ENCODE measurements at regions not wholly inside any gene's neighbourhood (a gene's known extent, or its start where the extent isn't known, plus 50 kb on each side); places are given as distances from the start of the nearest gene placed in this dataset.

- Histone ChIP-seq H3K79me2 (ENCODE audit: control insufficient read depth, insufficient read depth, low read length, unreplicated experiment) (no peaks in the 10 kb centered on the region), H3K4me3 (ENCODE audit: low read depth, low read length) (no peak overlapping the region), H2AFZ (ENCODE audit: low read length, unreplicated experiment) (no peak overlapping the region), H3K36me3 (ENCODE audit: insufficient read depth, low read length) (no peaks in the 10 kb centered on the region), H3K27me3 (ENCODE audit: insufficient read depth, low read length) (no peaks in the 10 kb centered on the region), H3K27ac (ENCODE audit: low read depth, low read length) (no peak overlapping the region), H3K4me1 (ENCODE audit: control insufficient read depth, insufficient read depth, low read length, unreplicated experiment) (no peaks in the 10 kb centered on the region)
Observed at GRCh38 chr18:43904209-43904837, 627.0 kb upstream of the SYT4 start.

- Histone ChIP-seq H3K4me1 (ENCODE audit: control insufficient read depth, insufficient read depth, low read length, unreplicated experiment) (no peaks in the 10 kb centered on the region), H3K4me3 (ENCODE audit: low read depth, low read length) (no peak overlapping the region), H3K79me2 (ENCODE audit: control insufficient read depth, insufficient read depth, low read length, unreplicated experiment) (no peaks in the 10 kb centered on the region), H3K27me3 (ENCODE audit: insufficient read depth, low read length) (no peaks in the 10 kb centered on the region), H2AFZ (ENCODE audit: low read length, unreplicated experiment) (no peak overlapping the region), H3K36me3 (ENCODE audit: insufficient read depth, low read length) (no peaks in the 10 kb centered on the region), H3K27ac (ENCODE audit: low read depth, low read length) (no peak overlapping the region)
Observed at GRCh38 chr18:43914018-43914417, 636.7 kb upstream of the SYT4 start.

- no peaks in the 10 kb centered on the region for H3K27me3 ChIP-seq (ENCODE audit: insufficient read depth, low read length)
- H3K36me3 ChIP-seq (ENCODE audit: insufficient read depth, low read length): no peaks in the 10 kb centered on the region
- no peak overlapping the region for H3K4me3 ChIP-seq (ENCODE audit: low read depth, low read length)
- no peaks in the 10 kb centered on the region for H3K79me2 ChIP-seq (ENCODE audit: control insufficient read depth, insufficient read depth, low read length, unreplicated experiment)
- no peaks in the 10 kb centered on the region for H3K4me1 ChIP-seq (ENCODE audit: control insufficient read depth, insufficient read depth, low read length, unreplicated experiment)
- H3K27ac ChIP-seq (ENCODE audit: low read depth, low read length): no peak overlapping the region
- H2AFZ ChIP-seq (ENCODE audit: low read length, unreplicated experiment): no peak overlapping the region
Observed at GRCh38 chr18:43916984-43917383, 639.7 kb upstream of the SYT4 start.

- no peaks in the 10 kb centered on the region for H3K4me1 ChIP-seq (ENCODE audit: control insufficient read depth, insufficient read depth, low read length, unreplicated experiment)
- H3K27me3 ChIP-seq (ENCODE audit: insufficient read depth, low read length): no peaks in the 10 kb centered on the region
- no peaks in the 10 kb centered on the region for H3K79me2 ChIP-seq (ENCODE audit: control insufficient read depth, insufficient read depth, low read length, unreplicated experiment)
- no peak overlapping the region for H3K27ac ChIP-seq (ENCODE audit: low read depth, low read length)
- no peak overlapping the region for H3K4me3 ChIP-seq (ENCODE audit: low read depth, low read length)
- H2AFZ ChIP-seq (ENCODE audit: low read length, unreplicated experiment): no peak overlapping the region
- H3K36me3 ChIP-seq (ENCODE audit: insufficient read depth, low read length): no peaks in the 10 kb centered on the region
Observed at GRCh38 chr18:43917520-43917919, 640.2 kb upstream of the SYT4 start.

- H3K27me3 ChIP-seq (ENCODE audit: insufficient read depth, low read length): no peaks in the 10 kb centered on the region
- H3K36me3 ChIP-seq (ENCODE audit: insufficient read depth, low read length): no peaks in the 10 kb centered on the region
- H3K4me3 ChIP-seq (ENCODE audit: low read depth, low read length): no peak overlapping the region
- H3K27ac ChIP-seq (ENCODE audit: low read depth, low read length): no peak overlapping the region
- H2AFZ ChIP-seq (ENCODE audit: low read length, unreplicated experiment): no peak overlapping the region
- no peaks in the 10 kb centered on the region for H3K4me1 ChIP-seq (ENCODE audit: control insufficient read depth, insufficient read depth, low read length, unreplicated experiment)
- no peaks in the 10 kb centered on the region for H3K79me2 ChIP-seq (ENCODE audit: control insufficient read depth, insufficient read depth, low read length, unreplicated experiment)
Observed at GRCh38 chr18:43919551-43919950, 642.3 kb upstream of the SYT4 start.

GRCh38 chr18:43931439-43931838, 654.1 kb upstream of the SYT4 start:
- H2AFZ ChIP-seq (ENCODE audit: low read length, unreplicated experiment): no peak overlapping the region
- H3K27me3 ChIP-seq (ENCODE audit: insufficient read depth, low read length): no peaks in the 10 kb centered on the region
- H3K4me1 ChIP-seq (ENCODE audit: control insufficient read depth, insufficient read depth, low read length, unreplicated experiment): peaks cover 30% of the 10 kb centered on the region
- peak overlapping the region; percentile 65 for H3K27ac ChIP-seq (ENCODE audit: low read depth, low read length)
- H3K36me3 ChIP-seq (ENCODE audit: insufficient read depth, low read length): no peaks in the 10 kb centered on the region
- no peaks in the 10 kb centered on the region for H3K79me2 ChIP-seq (ENCODE audit: control insufficient read depth, insufficient read depth, low read length, unreplicated experiment)
- no peak overlapping the region for H3K4me3 ChIP-seq (ENCODE audit: low read depth, low read length)

GRCh38 chr18:43932140-43932539, 654.9 kb upstream of the SYT4 start:
- no peaks in the 10 kb centered on the region for H3K79me2 ChIP-seq (ENCODE audit: control insufficient read depth, insufficient read depth, low read length, unreplicated experiment)
- peak overlapping the region; percentile 62 for H2AFZ ChIP-seq (ENCODE audit: low read length, unreplicated experiment)
- H3K36me3 ChIP-seq (ENCODE audit: insufficient read depth, low read length): no peaks in the 10 kb centered on the region
- no peak overlapping the region for H3K4me3 ChIP-seq (ENCODE audit: low read depth, low read length)
- no peaks in the 10 kb centered on the region for H3K27me3 ChIP-seq (ENCODE audit: insufficient read depth, low read length)
- H3K27ac ChIP-seq (ENCODE audit: low read depth, low read length): peak overlapping the region; percentile 65
- H3K4me1 ChIP-seq (ENCODE audit: control insufficient read depth, insufficient read depth, low read length, unreplicated experiment): peaks cover 30% of the 10 kb centered on the region

GRCh38 chr18:43933177-43933576, 655.9 kb upstream of the SYT4 start:
- no peaks in the 10 kb centered on the region for H3K27me3 ChIP-seq (ENCODE audit: insufficient read depth, low read length)
- no peaks in the 10 kb centered on the region for H3K79me2 ChIP-seq (ENCODE audit: control insufficient read depth, insufficient read depth, low read length, unreplicated experiment)
- no peak overlapping the region for H2AFZ ChIP-seq (ENCODE audit: low read length, unreplicated experiment)
- H3K4me3 ChIP-seq (ENCODE audit: low read depth, low read length): no peak overlapping the region
- H3K36me3 ChIP-seq (ENCODE audit: insufficient read depth, low read length): no peaks in the 10 kb centered on the region
- no peak overlapping the region for H3K27ac ChIP-seq (ENCODE audit: low read depth, low read length)
- peaks cover 30% of the 10 kb centered on the region for H3K4me1 ChIP-seq (ENCODE audit: control insufficient read depth, insufficient read depth, low read length, unreplicated experiment)

- Histone ChIP-seq H3K4me3 (ENCODE audit: low read depth, low read length) (peak overlapping the region; percentile 50), H3K79me2 (ENCODE audit: control insufficient read depth, insufficient read depth, low read length, unreplicated experiment) (no peaks in the 10 kb centered on the region), H3K36me3 (ENCODE audit: insufficient read depth, low read length) (no peaks in the 10 kb centered on the region), H3K4me1 (ENCODE audit: control insufficient read depth, insufficient read depth, low read length, unreplicated experiment) (peaks cover 30% of the 10 kb centered on the region), H2AFZ (ENCODE audit: low read length, unreplicated experiment) (peak overlapping the region; percentile 70), H3K27me3 (ENCODE audit: insufficient read depth, low read length) (no peaks in the 10 kb centered on the region), H3K27ac (ENCODE audit: low read depth, low read length) (no peak overlapping the region)
Observed at GRCh38 chr18:43934322-43934721, 657.0 kb upstream of the SYT4 start.

- Histone ChIP-seq H3K4me3 (ENCODE audit: low read depth, low read length) (peak overlapping the region; percentile 50), H3K27ac (ENCODE audit: low read depth, low read length) (peak overlapping the region; percentile 31), H3K27me3 (ENCODE audit: insufficient read depth, low read length) (no peaks in the 10 kb centered on the region), H2AFZ (ENCODE audit: low read length, unreplicated experiment) (peak overlapping the region; percentile 70), H3K4me1 (ENCODE audit: control insufficient read depth, insufficient read depth, low read length, unreplicated experiment) (peaks cover 30% of the 10 kb centered on the region), H3K79me2 (ENCODE audit: control insufficient read depth, insufficient read depth, low read length, unreplicated experiment) (no peaks in the 10 kb centered on the region), H3K36me3 (ENCODE audit: insufficient read depth, low read length) (no peaks in the 10 kb centered on the region)
Observed at GRCh38 chr18:43934781-43935471, 657.6 kb upstream of the SYT4 start.

GRCh38 chr18:43936176-43936575, 658.9 kb upstream of the SYT4 start:
- Histone ChIP-seq H2AFZ (ENCODE audit: low read length, unreplicated experiment) (no peak overlapping the region), H3K27ac (ENCODE audit: low read depth, low read length) (no peak overlapping the region), H3K79me2 (ENCODE audit: control insufficient read depth, insufficient read depth, low read length, unreplicated experiment) (no peaks in the 10 kb centered on the region), H3K4me3 (ENCODE audit: low read depth, low read length) (no peak overlapping the region), H3K27me3 (ENCODE audit: insufficient read depth, low read length) (no peaks in the 10 kb centered on the region), H3K4me1 (ENCODE audit: control insufficient read depth, insufficient read depth, low read length, unreplicated experiment) (peaks cover 30% of the 10 kb centered on the region), H3K36me3 (ENCODE audit: insufficient read depth, low read length) (no peaks in the 10 kb centered on the region)

All from ACC112 (cell line).